ENCODE measurements at regions not wholly inside any gene's neighbourhood (a gene's known extent, or its start where the extent isn't known, plus 50 kb on each side); places are given as distances from the start of the nearest gene placed in this dataset.

DNA sequence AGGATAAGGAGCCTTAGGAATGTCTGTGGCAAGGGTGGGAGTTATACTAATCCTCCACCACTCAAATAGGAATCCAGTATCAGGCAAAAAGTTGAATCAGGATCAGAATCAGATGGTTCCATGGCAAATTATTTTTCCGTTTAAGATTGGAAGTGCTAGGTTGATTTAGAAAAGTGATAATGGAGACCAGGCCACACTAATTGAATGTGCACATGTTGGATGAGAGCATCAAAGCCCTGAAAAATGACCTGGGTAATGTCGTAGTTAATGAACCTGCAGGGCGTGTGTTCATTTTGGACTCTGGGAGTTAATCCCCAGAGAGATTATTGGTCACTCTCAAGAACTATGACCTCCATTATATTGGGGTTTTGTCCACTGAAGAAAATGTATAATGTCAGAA is 53.3 kb upstream of the UBN2 start (continued):
- TF ChIP-seq, protein P1, sequence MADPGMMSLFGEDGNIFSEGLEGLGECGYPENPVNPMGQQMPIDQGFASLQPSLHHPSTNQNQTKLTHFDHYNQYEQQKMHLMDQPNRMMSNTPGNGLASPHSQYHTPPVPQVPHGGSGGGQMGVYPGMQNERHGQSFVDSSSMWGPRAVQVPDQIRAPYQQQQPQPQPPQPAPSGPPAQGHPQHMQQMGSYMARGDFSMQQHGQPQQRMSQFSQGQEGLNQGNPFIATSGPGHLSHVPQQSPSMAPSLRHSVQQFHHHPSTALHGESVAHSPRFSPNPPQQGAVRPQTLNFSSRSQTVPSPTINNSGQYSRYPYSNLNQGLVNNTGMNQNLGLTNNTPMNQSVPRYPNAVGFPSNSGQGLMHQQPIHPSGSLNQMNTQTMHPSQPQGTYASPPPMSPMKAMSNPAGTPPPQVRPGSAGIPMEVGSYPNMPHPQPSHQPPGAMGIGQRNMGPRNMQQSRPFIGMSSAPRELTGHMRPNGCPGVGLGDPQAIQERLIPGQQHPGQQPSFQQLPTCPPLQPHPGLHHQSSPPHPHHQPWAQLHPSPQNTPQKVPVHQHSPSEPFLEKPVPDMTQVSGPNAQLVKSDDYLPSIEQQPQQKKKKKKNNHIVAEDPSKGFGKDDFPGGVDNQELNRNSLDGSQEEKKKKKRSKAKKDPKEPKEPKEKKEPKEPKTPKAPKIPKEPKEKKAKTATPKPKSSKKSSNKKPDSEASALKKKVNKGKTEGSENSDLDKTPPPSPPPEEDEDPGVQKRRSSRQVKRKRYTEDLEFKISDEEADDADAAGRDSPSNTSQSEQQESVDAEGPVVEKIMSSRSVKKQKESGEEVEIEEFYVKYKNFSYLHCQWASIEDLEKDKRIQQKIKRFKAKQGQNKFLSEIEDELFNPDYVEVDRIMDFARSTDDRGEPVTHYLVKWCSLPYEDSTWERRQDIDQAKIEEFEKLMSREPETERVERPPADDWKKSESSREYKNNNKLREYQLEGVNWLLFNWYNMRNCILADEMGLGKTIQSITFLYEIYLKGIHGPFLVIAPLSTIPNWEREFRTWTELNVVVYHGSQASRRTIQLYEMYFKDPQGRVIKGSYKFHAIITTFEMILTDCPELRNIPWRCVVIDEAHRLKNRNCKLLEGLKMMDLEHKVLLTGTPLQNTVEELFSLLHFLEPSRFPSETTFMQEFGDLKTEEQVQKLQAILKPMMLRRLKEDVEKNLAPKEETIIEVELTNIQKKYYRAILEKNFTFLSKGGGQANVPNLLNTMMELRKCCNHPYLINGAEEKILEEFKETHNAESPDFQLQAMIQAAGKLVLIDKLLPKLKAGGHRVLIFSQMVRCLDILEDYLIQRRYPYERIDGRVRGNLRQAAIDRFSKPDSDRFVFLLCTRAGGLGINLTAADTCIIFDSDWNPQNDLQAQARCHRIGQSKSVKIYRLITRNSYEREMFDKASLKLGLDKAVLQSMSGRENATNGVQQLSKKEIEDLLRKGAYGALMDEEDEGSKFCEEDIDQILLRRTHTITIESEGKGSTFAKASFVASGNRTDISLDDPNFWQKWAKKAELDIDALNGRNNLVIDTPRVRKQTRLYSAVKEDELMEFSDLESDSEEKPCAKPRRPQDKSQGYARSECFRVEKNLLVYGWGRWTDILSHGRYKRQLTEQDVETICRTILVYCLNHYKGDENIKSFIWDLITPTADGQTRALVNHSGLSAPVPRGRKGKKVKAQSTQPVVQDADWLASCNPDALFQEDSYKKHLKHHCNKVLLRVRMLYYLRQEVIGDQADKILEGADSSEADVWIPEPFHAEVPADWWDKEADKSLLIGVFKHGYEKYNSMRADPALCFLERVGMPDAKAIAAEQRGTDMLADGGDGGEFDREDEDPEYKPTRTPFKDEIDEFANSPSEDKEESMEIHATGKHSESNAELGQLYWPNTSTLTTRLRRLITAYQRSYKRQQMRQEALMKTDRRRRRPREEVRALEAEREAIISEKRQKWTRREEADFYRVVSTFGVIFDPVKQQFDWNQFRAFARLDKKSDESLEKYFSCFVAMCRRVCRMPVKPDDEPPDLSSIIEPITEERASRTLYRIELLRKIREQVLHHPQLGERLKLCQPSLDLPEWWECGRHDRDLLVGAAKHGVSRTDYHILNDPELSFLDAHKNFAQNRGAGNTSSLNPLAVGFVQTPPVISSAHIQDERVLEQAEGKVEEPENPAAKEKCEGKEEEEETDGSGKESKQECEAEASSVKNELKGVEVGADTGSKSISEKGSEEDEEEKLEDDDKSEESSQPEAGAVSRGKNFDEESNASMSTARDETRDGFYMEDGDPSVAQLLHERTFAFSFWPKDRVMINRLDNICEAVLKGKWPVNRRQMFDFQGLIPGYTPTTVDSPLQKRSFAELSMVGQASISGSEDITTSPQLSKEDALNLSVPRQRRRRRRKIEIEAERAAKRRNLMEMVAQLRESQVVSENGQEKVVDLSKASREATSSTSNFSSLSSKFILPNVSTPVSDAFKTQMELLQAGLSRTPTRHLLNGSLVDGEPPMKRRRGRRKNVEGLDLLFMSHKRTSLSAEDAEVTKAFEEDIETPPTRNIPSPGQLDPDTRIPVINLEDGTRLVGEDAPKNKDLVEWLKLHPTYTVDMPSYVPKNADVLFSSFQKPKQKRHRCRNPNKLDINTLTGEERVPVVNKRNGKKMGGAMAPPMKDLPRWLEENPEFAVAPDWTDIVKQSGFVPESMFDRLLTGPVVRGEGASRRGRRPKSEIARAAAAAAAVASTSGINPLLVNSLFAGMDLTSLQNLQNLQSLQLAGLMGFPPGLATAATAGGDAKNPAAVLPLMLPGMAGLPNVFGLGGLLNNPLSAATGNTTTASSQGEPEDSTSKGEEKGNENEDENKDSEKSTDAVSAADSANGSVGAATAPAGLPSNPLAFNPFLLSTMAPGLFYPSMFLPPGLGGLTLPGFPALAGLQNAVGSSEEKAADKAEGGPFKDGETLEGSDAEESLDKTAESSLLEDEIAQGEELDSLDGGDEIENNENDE (IDR thresholded peaks at IDR 0.05; ENCODE audit: insufficient replicate concordance, low read length), result no peak
- TF ChIP-seq SRF (IDR thresholded peaks at IDR 0.05; ENCODE audit: low read depth, low read length), result no peak
- TF ChIP-seq USF2 (IDR thresholded peaks at IDR 0.05; ENCODE audit: low read length), result no peak
- TF ChIP-seq CHD1 (IDR thresholded peaks at IDR 0.05; ENCODE audit: low read depth, low read length), result no peak
- no peak for TF ChIP-seq ASH2L (IDR thresholded peaks at IDR 0.05; ENCODE audit: low read length)
- no peak for TF ChIP-seq CHD2 (IDR thresholded peaks at IDR 0.05; ENCODE audit: low read length)
- no peak for TF ChIP-seq NRF1 (IDR thresholded peaks at IDR 0.05; ENCODE audit: low read depth, low read length)
- no peak for TF ChIP-seq SP2 (IDR thresholded peaks at IDR 0.05; ENCODE audit: low read length)
- TF ChIP-seq JUND (IDR thresholded peaks at IDR 0.05; ENCODE audit: low read length), result no peak
- TF ChIP-seq HDAC2 (IDR thresholded peaks at IDR 0.05; ENCODE audit: borderline replicate concordance in 1 of 2, low read depth in 2 of 2, low read length in 2 of 2), result no peak
- no peak for TF ChIP-seq RBBP5 (IDR thresholded peaks at IDR 0.05; ENCODE audit: borderline replicate concordance, low read depth, low read length)

Data from H1 (cell line).